Inflammatory macrophage treated with lipopolysaccharide for 4 hours (primary cell): ENCODE measurements at regions not wholly inside any gene's neighbourhood (a gene's known extent, or its start where the extent isn't known, plus 50 kb on each side); places are given as distances from the start of the nearest gene placed in this dataset.
"Not testable (repeated sequence)": the region's sequence is repeated elsewhere in the genome, so short reads cannot be mapped to it uniquely, and the experiment has no call there.

Experiments used
- DNase-seq: peaks from one replicate; pipeline ENCODE4 v3.0.0-alpha.2; 2020

GRCh38 chr5:2113348-2114131 lies 230.8 kb upstream of the IRX4 start:
- DNase-seq, result no peak

GRCh38 chr5:2112173-2113025 lies 229.7 kb upstream of the IRX4 start:
- DNase-seq, result no peak

- no peak for DNase-seq
Observed at GRCh38 chr5:2111569-2112105, 228.9 kb upstream of the IRX4 start.

- no peak for DNase-seq
Observed at GRCh38 chr5:2110934-2111462, 228.3 kb upstream of the IRX4 start.

GRCh38 chr5:2110137-2110933 lies 227.6 kb upstream of the IRX4 start:
- DNase-seq, result no peak

GRCh38 chr5:2109566-2109965 lies 226.8 kb upstream of the IRX4 start:
- no peak for DNase-seq

- no peak for DNase-seq
Observed at GRCh38 chr5:2106721-2107120, 224.0 kb upstream of the IRX4 start.

- no peak for DNase-seq
Observed at GRCh38 chr5:2105141-2105540, 222.4 kb upstream of the IRX4 start.

- no peak for DNase-seq
Observed at GRCh38 chr5:2103940-2104339, 221.2 kb upstream of the IRX4 start.

- DNase-seq, result no peak
Observed at GRCh38 chr5:2102819-2103776, 220.4 kb upstream of the IRX4 start.

GRCh38 chr5:2101685-2102084 lies 219.0 kb upstream of the IRX4 start:
- DNase-seq, result no peak

- no peak for DNase-seq
Observed at GRCh38 chr5:2096887-2097505, 214.3 kb upstream of the IRX4 start.

GRCh38 chr5:2095011-2095410 lies 212.3 kb upstream of the IRX4 start:
- DNase-seq, result no peak

GRCh38 chr5:2094616-2094995 lies 211.9 kb upstream of the IRX4 start:
- no peak for DNase-seq

- DNase-seq, result no peak
Observed at GRCh38 chr5:2093859-2094615, 211.3 kb upstream of the IRX4 start.

- no peak for DNase-seq
Observed at GRCh38 chr5:2091921-2092320, 209.2 kb upstream of the IRX4 start.

- DNase-seq, result no peak
Observed at GRCh38 chr5:2087980-2088379, 205.3 kb upstream of the IRX4 start.

- DNase-seq, result no peak
Observed at GRCh38 chr5:2075365-2075764, 192.6 kb upstream of the IRX4 start.

- no peak for DNase-seq
Observed at GRCh38 chr5:2071562-2071961, 188.8 kb upstream of the IRX4 start.

GRCh38 chr5:2070787-2071186 lies 188.1 kb upstream of the IRX4 start:
- not testable (repeated sequence) for DNase-seq
